ENCODE measurements at regions not wholly inside any gene's neighbourhood (a gene's known extent, or its start where the extent isn't known, plus 50 kb on each side); places are given as distances from the start of the nearest gene placed in this dataset.

DNA sequence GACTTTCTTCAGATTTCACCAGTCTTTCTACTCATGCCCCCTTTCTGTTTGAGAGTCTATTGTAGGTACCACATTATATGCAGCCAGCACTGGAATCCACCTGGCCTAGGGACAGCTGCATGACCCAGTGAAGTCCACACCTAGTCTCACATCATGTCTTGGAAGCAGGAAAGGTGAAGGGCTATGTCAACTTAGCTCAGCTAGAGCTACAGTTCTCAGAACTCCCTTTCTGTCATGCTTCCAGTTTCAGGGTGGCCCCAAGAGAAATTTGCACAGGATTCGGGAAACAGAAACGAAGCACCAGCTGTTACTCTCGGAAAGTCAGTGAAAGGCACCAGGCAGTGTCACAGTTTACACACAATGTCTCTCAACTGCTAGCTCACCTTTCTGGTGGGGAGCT is 51.6 kb upstream of the NLRP1 start:
- no peak for DNase-seq

- no peak for DNase-seq
Measured at GRCh38 chr17:5638596-5638995, 54.3 kb upstream of the NLRP1 start.

- no peak for DNase-seq
Measured at GRCh38 chr17:5640726-5641125, 56.4 kb upstream of the NLRP1 start.

- no peak for DNase-seq
Measured at GRCh38 chr17:5642752-5643151, 58.4 kb upstream of the NLRP1 start.

DNA sequence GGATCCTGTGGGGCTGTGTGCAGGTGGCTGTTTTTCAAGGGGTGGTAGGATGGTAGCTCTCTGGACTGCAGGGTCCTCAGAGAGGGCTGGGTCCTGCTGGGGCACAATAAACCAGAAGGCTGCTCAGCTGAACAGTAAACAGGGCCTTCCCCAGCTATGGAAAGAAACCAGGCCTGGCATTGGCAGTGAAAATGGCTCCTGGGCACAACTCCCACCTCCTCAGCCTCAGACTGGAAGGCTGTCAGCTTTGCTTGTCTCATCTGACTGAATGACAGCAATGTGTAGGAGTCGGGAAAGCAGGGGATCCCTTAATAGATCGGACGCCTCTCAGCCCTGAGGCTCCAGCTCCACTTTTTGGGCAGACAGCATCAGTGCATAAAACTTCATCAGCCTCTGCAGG is 59.8 kb upstream of the NLRP1 start:
- peak in 15 of 58 donors; percentile 3 to 42 (median 13) for DNase-seq

DNA sequence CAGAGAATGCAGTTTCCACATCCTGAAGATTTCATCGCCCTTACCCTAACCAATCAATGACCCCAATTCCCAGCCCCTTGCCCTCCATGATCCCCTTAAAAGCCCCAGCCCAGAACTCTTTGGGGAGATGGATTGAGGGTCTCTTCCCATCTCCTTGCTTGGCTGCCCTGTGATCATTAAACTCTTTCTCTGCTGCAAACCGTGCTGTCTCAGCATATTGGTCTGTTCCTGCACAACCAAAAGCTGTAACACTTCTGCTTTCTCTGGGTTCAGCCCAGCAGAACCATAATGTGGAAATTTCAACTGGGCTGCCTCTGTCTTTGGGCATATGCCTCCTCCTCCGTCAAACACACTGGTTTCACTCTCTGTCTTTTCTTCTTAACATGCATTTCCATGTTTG is 67.0 kb upstream of the NLRP1 start:
- no peak for DNase-seq

- DNase-seq: no peak
Measured at GRCh38 chr17:5661491-5662125, 77.3 kb upstream of the NLRP1 start.

GRCh38 chr17:5662409-5663085 is 78.2 kb upstream of the NLRP1 start:
- DNase-seq: no peak

DNA sequence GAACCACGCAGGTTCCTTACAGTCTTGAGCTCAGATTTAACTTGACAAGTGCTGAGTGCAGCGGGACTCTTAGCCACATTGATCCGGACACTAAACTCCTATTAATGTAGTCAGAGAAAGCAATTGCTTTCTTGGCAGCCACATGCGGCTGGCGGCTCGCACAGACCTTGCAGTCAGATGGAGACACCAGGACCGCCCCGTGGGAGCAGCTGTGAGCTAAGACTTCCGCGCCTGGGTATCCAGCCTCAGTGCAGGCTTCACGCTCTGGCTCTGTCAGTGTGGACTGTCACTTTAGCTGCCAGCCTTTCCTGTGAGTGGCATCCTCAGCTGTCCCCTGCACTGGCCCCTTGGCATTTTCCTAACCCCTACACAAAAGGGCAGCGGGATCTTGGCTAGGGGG is 80.9 kb upstream of the NLRP1 start:
- DNase-seq: peak in 15 of 58 donors; percentile 1 to 40 (median 8)

DNA sequence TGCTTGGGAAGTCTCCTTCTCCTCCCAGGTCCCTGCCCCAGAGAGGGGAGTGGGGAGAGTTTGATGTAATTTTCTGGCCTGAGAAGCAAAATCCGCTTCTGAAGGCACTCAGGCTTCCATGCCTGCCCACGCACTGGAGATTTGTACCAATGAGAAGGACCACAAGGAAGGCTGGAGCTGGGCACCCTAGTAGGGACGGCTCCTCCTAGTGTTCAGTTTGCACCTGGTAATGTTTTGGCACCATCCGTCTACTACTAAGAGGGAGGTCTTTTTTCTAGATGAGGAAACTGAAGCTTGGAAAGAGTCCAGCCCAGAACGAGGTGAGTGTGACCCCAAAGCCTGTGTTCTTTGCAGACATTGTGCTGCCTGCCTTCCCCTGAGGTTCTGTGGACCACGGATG is 83.6 kb upstream of the NLRP1 start:
- no peak for DNase-seq

GRCh38 chr17:5668557-5669138 is 84.3 kb upstream of the NLRP1 start:
- no peak for DNase-seq

DNA sequence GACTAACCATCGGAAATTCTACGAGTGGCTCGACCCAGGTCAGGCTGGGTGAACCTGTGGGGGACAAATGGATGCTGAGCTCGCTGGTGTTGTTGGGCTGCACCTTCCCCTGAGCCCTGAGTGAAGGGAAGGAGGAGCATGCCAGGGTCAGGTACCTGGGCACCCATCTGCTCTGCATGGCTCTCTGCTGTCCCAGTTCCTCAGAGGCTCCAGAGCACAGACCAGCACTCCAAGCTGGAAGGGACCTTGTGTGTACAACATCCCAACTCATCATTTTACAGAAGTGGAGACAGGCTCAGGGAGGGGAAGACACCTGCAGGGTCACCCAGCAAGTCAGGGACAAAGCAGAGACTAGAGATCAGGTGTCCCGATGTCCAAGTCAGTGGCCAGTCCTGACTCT is 84.9 kb upstream of the NLRP1 start:
- no peak for DNase-seq

DNA sequence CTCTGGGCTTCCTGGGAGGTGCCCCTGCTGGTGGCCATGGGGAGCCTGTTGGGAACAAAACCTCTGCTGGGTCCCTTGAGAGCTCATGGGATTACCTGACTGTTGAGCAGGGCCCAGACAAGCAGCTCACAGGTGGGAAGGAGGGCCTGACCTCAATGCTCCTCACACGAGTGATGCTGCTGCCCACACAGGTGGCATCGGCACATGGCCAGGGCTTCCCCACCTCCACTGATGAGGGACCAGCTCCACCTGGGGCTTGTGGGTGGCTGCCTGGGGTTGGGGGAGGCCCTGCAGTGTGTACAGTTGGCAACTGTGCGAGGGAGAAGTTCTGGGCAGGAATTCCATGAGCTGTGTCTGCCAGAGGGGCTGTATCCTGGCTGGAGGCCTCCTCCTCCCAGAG is 87.8 kb upstream of the NLRP1 start:
- no peak for DNase-seq

- DNase-seq: no peak
Measured at GRCh38 chr17:5672815-5673430, 88.6 kb upstream of the NLRP1 start.

DNA sequence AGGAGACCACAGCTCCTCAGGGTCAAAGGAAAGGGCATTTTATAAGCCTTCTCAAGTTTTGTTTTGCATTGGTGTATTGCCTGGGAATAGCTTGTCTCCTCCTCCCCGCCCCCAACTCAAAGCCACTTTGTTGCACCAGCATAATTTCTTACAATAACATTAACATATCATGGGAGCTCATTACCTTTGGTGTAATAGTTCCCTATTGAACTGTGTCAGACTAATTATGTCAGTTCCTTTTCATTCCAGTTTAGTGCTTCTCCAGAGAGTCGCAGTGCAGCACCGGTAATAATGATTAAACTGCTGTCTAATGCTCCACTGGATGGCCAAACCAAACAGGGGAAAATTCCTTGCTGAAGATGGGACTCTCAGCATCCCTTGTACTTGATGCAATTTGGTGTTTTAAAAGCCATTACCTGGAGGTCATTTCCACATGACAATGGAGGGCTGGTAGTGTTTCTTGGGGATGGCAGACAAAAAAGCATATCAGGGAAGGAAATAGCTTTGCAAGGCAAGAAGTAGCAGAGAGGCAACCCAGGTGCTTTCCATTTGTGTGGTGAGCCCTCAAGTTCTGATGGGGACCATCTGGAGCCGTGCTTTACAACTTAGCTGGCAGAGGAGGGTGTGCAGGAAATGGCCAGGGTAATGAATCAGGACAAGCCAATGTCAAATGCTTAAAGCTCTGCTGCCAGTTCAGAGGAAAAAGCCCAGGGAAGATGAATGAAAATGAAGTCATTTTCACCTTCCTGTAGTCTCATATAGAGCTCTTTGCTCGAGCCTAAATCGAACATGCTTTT is 91.5 kb upstream of the NLRP1 start:
- DNase-seq: no peak

DNA sequence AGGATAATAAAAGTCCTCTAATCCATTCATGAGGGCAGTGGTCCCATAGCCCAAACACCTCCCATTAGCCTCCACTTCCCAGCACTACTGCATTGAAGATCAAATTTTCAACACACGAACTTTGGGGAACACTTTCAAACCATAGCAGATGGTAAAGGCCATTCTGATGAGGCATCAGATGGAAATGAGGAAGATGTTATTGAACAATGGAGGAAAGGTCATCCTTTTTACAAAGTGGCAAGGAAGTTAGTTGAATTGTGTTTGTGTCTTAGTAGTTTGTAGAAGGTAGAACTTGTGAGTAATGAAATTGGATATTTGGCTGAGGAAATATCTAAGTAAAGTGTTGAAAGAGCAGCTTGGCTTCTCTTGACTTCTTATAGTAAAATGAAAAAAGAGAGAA is 93.3 kb upstream of the NLRP1 start:
- no peak for DNase-seq

DNA sequence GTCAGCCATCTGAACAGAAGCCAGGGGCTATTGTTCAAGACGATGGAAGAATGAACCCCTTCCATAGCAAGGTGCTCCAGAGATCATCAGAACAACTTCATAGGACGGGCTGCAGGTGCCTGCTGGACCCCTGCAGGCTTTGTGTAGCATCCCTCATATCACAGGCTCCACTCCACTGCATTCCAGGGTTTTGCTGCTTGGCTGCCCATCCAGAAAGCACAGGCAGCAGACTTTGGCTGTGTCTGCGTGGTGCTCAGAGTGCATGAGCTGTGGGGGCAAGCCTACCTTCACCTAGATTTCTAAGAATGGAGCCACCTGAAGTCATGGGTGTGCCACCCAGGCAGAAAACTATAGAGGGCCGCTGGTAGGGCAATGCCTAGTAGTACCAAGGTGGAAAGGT is 93.9 kb upstream of the NLRP1 start:
- no peak for DNase-seq

DNA sequence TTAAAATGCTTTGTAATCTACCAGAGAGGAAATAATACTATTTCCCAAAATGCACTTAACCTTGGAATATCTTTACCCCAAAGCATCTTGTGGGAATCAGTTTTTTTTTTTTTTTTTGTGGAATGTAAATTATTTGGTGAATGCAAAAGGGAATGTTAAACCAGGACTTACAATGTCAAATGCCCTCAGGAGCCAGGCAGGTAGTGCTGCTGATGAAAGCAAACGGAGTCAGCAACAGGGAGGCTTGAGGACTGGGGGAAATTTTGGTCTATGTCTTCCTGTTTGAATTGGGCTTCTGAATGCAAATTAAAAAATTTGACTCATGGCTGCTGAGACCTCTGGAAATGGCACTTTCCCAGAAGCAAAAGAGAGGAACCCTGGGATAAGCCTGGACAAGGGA is 96.5 kb upstream of the NLRP1 start:
- DNase-seq: no peak

DNA sequence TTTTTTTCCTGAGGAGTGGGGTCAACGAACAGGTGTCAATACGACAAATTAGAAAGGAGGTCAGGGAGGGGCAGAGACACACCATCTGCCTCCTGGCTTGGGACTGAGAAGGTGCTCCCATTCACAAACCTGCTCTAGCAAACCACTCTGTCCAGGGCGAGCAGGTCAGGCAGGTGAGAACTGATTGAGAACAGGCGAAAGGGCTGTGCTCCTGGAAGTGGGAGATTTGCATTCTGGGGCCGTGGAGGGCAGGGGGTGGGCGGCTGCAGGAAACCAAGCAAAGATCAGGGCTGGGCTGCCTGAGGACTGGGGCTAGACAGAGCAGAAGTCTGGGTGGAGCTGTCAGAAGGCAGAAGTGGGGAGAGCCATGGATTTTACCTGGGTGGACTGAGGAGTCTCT is 98.9 kb upstream of the NLRP1 start:
- DNase-seq: no peak

GRCh38 chr17:5686074-5686635 is 101.8 kb upstream of the NLRP1 start:
- DNase-seq: no peak

- no peak for DNase-seq
Measured at GRCh38 chr17:5687646-5688045, 103.3 kb upstream of the NLRP1 start.

DNA sequence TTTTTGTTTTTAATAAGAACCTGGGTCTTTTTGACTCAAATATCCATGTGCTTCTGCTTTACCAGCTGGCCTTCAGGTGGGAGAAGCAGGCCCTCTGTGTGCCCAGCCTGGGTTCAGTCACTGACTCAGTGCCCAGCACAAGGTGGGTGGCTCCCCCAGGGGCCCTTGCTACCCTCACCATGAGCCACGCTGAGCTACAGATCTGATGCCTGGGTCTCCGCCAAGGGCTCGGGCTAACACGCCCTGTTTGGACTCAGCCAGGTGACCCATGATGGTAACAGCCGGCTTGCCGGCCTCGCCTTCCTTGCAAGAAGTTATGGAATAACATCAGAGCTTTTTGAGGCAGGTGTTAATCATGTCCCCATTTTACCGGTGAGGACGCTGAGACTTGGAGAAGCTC is 109.5 kb upstream of the NLRP1 start:
- no peak for DNase-seq
